Breast epithelium (tissue), 3 donors: ENCODE measurements at regions not wholly inside any gene's neighbourhood (a gene's known extent, or its start where the extent isn't known, plus 50 kb on each side); places are given as distances from the start of the nearest gene placed in this dataset.

Source experiments
- CTCF ChIP-seq, 3 donors: fragments of 450-650 bp; IDR thresholded peaks; one replicate each; pipeline ENCODE4 v1.5.1; 2016 to 2017; ENCODE audit warnings: antibody characterized with exemption in 3 of 3, mild to moderate bottlenecking in 3 of 3, moderate library complexity in 3 of 3
- POLR2A ChIP-seq: fragments of 450-650 bp; IDR thresholded peaks from one replicate; pipeline ENCODE4 v1.6.1; 2016; ENCODE audit warnings: antibody characterized with exemption, mild to moderate bottlenecking, moderate library complexity
- POLR2AphosphoS5 ChIP-seq, 3 donors: sonication (generic); formaldehyde crosslinking; IDR thresholded peaks; one replicate each; pipeline ENCODE4 v1.6.1; 2017; ENCODE audit warnings: antibody characterized with exemption in 3 of 3

DNA sequence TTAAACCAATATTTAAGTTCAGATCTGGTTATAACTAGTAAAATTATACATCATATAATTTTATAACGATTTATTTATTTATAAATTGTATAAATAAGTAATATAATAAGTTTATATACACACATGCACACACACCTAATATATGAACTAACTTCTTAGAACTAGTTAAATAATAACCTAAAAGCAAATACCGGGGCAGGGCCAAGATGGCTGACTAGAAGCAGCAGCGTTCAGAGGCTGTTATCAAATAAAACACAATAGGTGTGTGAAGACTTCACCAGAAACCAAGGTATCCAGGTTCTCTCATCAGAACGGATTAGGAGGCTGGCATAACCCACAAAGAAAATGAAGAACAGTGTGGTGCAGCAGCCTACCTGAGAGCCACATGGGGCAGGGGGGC, 653.6 kb upstream of the CBLB start:
- TF ChIP-seq POLR2A (no peak), CTCF (IDR thresholded peaks at IDR 0.05) (no peak), POLR2AphosphoS5 (IDR thresholded peaks at IDR 0.05) (no peak)
